ENCODE measurements at regions not wholly inside any gene's neighbourhood (a gene's known extent, or its start where the extent isn't known, plus 50 kb on each side); places are given as distances from the start of the nearest gene placed in this dataset.

- TF ChIP-seq POLR2AphosphoS5 (IDR thresholded peaks at IDR 0.05; ENCODE audit: low read depth) (no peak), JUNB (IDR thresholded peaks at IDR 0.05; ENCODE audit: unreplicated experiment) (no peak), EZH2phosphoT487 (IDR thresholded peaks at IDR 0.05; ENCODE audit: unreplicated experiment) (no peak), CTCF (conservative IDR thresholded peaks at IDR 0.05; ENCODE audit: low read depth in 2 of 2) (peak in 1 of 2 experiments; percentile 27; a peak in 2 of 4 replicates), EZH2 (IDR thresholded peaks at IDR 0.05; ENCODE audit: low read depth, unreplicated experiment) (no peak), STAT1 (IDR thresholded peaks at IDR 0.05; ENCODE audit: unreplicated experiment) (no peak), REST (IDR thresholded peaks at IDR 0.05; ENCODE audit: unreplicated experiment) (no peak), CREB1 (CRISPR knock-in tag; IDR thresholded peaks at IDR 0.05; ENCODE audit: low read depth) (no peak), ZNF114 (CRISPR knock-in tag; IDR thresholded peaks at IDR 0.05) (no peak), ZNF331 (CRISPR knock-in tag; IDR thresholded peaks at IDR 0.05; ENCODE audit: low read depth) (no peak), ZNF462 (CRISPR knock-in tag; IDR thresholded peaks at IDR 0.05) (no peak)
Observed at GRCh38 chr11:30131535-30131934, 99.3 kb upstream of the FSHB start.

Data from GM23338 (cell line).